GM19438 (cell line): ENCODE measurements at regions not wholly inside any gene's neighbourhood (a gene's known extent, or its start where the extent isn't known, plus 50 kb on each side); places are given as distances from the start of the nearest gene placed in this dataset.

Experiments
- ATAC-seq: cut with Tn5 transposase; IDR thresholded peaks from one replicate; pipeline ENCODE4 v1.9.1; 2021; ENCODE audit warnings: low read depth; ENCODE audit not compliant: unreplicated experiment

- no peak for ATAC-seq
Measured at GRCh38 chr5:135128361-135128760, 94.3 kb upstream of the PITX1 start.

DNA sequence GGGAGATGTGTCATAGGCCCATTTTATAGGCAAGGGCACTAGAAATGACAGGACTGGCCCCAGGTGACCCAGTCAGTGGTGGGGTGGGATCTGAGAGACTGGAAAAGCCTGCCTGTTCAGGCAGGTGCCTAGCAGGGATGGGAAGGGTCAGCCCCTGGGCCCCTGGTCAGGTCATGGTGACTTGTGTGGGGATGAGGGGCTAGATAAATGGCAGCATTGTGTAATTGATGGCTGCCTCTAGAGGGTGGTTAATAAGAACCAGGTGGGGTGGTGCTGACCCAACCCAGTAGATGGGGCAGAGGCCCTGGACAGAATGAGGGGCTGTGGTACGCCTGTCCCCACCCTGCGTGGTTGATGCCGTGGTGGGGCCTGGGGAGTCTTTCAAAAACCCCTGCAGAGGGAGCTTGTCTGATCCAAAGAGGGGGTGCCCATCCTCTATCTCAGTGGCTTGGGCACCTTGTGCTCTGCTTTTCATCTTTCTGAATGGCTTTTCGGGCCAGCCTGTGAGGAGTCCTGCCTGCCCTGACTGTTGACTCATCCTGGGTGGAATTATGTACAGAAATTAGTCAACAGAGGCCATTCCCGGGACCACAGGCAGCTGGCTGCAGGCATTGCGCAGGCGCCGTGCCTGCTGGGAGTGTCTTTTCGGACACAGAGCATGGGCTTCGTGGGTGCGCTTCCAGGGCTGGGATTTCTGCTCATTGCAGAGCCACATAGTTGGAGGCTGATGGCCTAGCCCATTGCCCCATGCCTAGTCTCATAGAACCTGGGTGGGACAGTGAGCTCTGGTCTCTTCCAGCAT is 93.6 kb upstream of the PITX1 start:
- no peak for ATAC-seq

DNA sequence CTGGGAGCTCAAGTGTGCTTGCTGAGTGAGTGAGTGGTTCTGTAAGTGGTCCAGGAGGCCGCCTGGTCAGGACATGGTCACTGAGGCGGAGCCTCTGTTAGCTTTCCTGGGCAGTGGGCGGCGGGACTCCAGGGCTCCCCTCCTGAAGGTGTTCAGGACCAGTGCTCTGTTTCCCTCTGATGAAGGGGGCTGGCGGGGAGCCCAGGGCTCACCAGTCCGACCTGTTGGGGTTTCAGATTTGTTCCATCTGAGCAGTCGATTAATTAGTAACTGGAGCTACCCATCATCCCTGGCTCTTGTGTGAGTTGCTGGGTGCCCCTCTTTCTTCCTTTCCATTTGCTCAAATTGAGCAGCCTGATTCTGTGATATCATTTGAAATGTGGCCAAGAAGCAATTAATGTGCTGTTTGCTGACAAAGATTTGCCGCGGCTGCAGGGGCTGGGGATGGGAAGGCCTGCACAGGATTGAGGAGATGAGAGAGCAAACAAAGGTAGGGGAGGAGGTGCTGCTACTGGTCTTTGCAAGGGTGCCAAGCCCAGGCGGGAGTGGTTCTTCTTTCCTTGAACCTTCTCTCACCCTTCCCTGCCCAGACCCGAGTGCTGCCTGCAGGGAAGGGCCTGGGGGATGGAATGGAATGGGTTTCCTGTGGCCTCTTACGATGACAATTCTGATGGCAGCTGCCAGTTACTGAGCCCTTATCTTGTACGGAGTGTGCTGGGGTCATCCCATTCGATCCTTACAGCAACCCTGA is 92.8 kb upstream of the PITX1 start:
- no peak for ATAC-seq

DNA sequence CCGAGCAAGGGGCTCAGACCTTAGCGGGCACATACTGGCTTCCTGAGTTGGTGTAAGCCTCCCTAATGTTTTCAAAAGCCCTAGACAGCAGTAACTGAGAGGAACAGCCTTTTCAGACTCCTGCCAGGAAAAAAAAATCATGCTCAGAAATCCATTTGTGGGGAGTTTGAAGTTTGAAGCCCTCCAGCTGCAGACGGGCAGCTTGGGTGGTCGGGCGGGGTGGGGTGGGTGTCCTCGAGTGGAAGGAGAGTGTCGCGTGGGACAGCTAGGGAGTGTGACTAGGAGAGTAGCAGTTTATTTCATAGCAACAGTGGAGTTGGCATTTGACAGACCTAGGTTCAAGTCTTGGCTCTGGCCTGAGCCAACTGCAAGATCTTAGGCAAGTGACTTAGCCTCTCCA is 90.7 kb upstream of the PITX1 start:
- no peak for ATAC-seq

DNA sequence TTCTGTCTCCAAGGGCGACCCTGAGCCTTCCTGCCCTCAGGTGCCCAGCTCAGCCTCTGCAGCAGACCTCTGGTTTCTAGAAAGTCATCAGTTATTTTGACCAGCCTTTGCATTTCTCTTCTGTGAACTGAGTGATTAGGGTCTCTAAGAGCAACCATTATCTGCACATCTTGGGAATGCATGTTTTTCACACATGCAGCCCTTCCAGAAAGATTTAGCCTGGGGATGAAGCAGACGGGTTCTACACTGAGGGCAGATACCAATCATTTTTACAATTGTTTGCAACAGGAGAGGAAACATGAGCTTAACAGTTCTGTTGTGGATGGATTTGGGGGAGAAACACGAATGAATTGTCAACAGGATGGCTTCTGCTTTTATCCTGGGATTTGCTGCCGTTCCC is 90.1 kb upstream of the PITX1 start:
- no peak for ATAC-seq

DNA sequence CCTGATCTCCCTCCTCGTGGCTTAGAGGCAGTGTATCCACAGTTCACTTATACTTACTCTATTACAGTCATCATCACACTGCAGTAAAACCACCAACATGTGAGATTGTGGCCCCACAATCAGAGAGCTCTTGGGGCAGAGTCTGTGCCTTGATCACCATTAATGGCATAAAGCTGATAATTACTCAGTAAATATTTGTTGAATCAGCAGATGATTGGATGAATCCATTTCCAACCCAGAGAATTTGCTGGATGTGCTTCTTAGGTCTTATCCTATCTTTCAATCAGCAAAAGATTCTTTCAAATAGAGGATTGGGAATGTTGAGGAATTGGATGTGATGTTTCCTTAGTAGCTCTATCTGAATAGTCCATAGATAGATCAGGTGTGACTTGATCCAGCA is 88.8 kb upstream of the PITX1 start:
- no peak for ATAC-seq

GRCh38 chr5:135120951-135121350 is 86.9 kb upstream of the PITX1 start:
- no peak for ATAC-seq

DNA sequence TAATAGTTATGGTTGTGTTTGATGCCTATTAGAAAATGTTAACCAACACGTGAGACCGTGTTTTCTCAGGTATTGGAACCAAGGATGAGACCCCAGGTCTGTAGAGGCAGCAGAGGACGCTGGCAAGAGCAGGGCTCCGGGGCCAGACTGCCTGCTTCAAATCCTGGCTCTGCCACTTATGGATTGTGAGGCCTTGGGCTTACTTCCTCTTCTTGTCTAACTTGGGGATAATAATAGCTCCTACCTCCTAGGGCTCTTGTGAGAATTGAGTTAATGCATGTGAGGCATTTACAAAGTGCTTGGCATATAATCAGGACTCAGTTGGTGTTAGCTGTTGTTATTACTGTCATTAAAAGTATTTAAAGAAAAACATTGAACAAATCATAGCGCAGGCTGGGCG is 85.5 kb upstream of the PITX1 start:
- ATAC-seq, result no peak

- ATAC-seq, result no peak
Measured at GRCh38 chr5:135117590-135117989, 83.6 kb upstream of the PITX1 start.

GRCh38 chr5:135116160-135116561 is 82.1 kb upstream of the PITX1 start:
- ATAC-seq, result no peak

- no peak for ATAC-seq
Measured at GRCh38 chr5:135115591-135115990, 81.6 kb upstream of the PITX1 start.

DNA sequence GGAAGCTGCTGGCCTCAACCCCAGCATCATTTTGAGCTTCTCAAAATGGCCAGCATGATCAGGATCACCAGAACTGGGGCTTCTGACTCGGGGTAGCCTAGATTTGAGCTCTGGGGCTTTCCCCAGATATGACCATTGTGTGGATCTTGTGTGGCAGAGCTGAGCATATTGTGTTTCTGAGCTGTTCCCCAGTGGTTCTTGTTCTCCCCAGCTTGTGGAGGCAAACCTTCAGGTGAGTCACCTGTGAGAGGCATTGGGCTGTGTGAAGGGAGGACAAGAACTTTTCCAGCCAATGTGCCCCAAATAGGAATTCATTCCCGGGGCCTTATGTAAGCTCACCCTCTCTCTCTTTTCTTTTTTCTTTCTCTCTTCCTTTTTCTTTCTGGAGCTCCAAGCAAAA is 80.7 kb upstream of the PITX1 start:
- ATAC-seq, result no peak

DNA sequence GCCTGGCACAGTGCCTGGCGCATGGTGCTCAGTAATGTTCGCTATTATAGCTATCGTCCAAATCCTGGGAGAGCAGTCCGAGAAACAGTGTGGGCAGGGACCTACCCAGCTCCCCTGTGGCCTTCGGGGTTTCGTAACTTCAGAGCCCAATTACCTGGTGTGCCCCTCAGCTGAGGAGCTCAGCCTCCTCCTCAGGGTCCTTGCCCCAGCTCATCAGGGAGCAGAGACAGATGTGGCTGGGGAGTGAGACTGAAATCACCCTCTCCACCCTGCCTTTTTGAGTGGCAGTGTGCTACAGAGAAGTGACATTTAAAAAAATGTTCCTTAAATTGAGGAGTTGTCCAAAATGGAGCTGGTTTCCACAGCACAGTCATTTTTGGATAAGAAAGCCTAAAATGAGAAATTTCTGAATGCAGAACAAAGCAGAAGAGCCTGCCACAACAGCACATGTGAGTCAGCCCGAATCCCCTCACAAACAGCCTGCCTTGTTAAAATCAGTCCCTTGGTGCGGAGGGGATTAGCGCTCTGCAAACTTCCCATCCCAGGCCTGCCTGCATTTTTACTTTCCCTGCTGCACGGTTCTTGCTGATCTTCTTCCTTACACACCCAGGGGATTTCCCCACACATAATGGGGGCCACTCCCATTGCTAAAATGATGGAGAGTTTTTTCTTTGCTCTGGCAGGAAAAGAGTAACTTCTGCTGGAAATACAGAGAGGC is 78.1 kb upstream of the PITX1 start:
- no peak for ATAC-seq

- ATAC-seq, result no peak
Measured at GRCh38 chr5:135110785-135111596, 77.0 kb upstream of the PITX1 start.

- no peak for ATAC-seq
Measured at GRCh38 chr5:135108992-135109391, 75.0 kb upstream of the PITX1 start.

DNA sequence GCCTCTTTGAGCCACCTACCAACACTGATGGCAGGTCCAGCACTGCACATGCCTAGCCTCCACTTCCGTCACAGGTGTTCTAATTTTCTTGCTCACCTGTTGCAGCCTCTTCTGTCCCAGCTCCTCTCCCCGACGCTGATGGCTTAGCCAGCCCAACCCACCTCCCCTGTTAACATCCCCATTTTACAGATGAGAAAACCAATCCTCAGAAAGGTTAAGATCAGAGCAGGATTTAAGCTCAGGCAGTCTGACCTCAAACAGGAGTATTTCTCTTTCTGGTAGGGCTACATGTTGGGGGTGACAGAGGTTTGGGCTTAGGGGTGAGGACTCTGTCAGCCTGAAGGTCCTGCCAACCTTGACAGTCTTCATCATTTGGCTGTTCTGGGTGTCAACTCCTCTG is 74.5 kb upstream of the PITX1 start:
- no peak for ATAC-seq

GRCh38 chr5:135107986-135108385 is 74.0 kb upstream of the PITX1 start:
- ATAC-seq, result no peak

DNA sequence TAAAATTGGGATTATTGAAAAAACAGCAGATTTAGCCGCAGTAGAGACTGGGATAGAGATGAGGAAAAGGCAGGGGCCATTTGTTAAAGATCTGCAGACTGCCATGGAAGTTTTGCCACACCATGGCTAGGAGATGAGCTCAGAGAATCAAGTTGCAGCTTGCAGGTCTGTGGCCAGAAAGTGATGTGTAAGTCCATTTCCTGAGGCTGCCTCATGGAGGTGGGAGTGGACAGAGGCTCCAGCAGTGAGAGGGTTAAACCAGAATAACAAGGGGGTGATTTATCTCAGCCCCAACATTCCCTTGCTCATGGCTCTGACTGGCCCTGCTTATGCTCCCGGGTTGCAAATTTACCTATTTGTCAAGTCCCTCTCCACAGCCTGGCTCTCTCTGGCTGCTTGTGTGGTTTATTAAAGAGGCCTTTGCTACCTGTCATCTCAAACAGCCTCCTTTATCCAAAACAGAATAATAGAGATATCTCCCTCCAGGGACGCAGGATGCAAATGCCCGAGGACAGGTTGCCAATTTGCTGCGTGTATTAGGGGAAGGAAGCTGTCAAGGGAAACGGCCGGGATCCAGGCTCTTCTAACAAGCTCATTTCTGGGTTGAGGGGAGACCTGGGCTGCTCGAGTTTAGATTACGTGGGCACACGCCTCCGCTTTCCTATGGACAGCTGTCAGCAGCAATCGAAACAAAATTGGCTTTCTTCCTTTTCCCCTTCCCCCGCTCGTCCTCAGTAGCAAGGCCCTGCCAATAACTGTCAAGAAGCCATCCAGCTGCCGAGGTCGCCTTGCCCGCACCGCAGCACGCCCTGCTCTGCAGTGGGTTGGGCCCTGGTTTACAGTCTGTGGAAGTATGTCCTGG is 72.8 kb upstream of the PITX1 start:
- no peak for ATAC-seq

DNA sequence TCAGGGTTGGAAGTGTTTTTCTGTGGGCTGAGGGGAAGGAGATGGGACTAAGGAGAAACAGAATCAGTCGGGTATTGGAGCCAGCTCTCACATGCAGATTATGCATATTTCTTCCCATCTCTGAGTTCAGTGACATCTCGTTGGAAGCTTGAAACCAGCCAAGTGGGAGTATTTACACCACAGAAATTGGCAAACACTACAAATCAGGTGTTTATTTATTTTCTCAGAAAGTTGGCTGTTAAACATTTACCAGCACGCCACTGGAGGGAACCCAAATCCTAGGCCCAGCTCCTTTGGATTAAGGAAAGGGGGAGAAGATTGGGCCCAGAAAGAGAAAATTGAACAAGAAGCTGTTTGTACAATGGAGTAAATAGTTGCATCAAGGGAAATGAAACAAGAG is 72.1 kb upstream of the PITX1 start:
- no peak for ATAC-seq

DNA sequence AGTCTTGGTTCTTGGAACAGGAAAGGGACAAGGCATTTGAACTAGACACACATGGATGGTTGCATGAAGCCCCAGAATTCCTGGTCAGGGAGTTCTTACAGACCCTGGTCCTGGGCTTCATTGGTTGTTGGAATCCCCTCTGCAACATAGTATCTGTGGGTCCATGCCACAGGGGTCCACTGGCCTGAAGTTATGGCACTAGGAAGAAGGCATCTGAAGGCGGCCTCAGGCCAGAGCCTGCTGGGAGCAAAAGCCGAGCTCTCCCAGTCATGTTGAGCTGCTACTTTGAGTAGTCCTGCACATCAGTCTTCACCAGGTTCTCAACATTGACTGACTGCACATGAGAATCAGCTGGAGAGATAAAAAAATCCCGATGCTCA is 71.1 kb upstream of the PITX1 start:
- ATAC-seq, result no peak
